HG03342 (cell line): ENCODE measurements at regions not wholly inside any gene's neighbourhood (a gene's known extent, or its start where the extent isn't known, plus 50 kb on each side); places are given as distances from the start of the nearest gene placed in this dataset.

Experiments
- ATAC-seq: cut with Tn5 transposase; IDR thresholded peaks from one replicate; pipeline ENCODE4 v1.9.1; 2021; ENCODE audit warnings: mild to moderate bottlenecking, moderate library complexity; ENCODE audit not compliant: unreplicated experiment

- no peak for ATAC-seq
Measured at GRCh38 chr7:24469118-24469517, 104.1 kb upstream of the PALS2 start.

GRCh38 chr7:24472093-24472492, 101.2 kb upstream of the PALS2 start:
- no peak for ATAC-seq

- no peak for ATAC-seq
Measured at GRCh38 chr7:24475166-24475961, 97.9 kb upstream of the PALS2 start.

GRCh38 chr7:24476227-24476626, 97.0 kb upstream of the PALS2 start:
- no peak for ATAC-seq

- no peak for ATAC-seq
Measured at GRCh38 chr7:24477398-24478136, 95.7 kb upstream of the PALS2 start.

- no peak for ATAC-seq
Measured at GRCh38 chr7:24478137-24478655, 95.1 kb upstream of the PALS2 start.

- no peak for ATAC-seq
Measured at GRCh38 chr7:24480501-24480900, 92.8 kb upstream of the PALS2 start.

- ATAC-seq, result no peak
Measured at GRCh38 chr7:24483804-24484203, 89.4 kb upstream of the PALS2 start.

- no peak for ATAC-seq
Measured at GRCh38 chr7:24492576-24492975, 80.7 kb upstream of the PALS2 start.

- no peak for ATAC-seq
Measured at GRCh38 chr7:24494832-24495231, 78.4 kb upstream of the PALS2 start.

GRCh38 chr7:24496036-24496435, 77.2 kb upstream of the PALS2 start:
- no peak for ATAC-seq

- ATAC-seq, result no peak
Measured at GRCh38 chr7:24498439-24498838, 74.8 kb upstream of the PALS2 start.

GRCh38 chr7:24499871-24500270, 73.4 kb upstream of the PALS2 start:
- ATAC-seq, result no peak

GRCh38 chr7:24500599-24500998, 72.7 kb upstream of the PALS2 start:
- no peak for ATAC-seq

GRCh38 chr7:24501009-24501408, 72.2 kb upstream of the PALS2 start:
- ATAC-seq, result no peak

- ATAC-seq, result no peak
Measured at GRCh38 chr7:24501443-24502134, 71.7 kb upstream of the PALS2 start.

- ATAC-seq, result no peak
Measured at GRCh38 chr7:24502135-24502488, 71.1 kb upstream of the PALS2 start.

GRCh38 chr7:24503506-24503905, 69.7 kb upstream of the PALS2 start:
- no peak for ATAC-seq

GRCh38 chr7:24504040-24504439, 69.2 kb upstream of the PALS2 start:
- no peak for ATAC-seq

- no peak for ATAC-seq
Measured at GRCh38 chr7:24504836-24505235, 68.4 kb upstream of the PALS2 start.

GRCh38 chr7:24505968-24506367, 67.3 kb upstream of the PALS2 start:
- ATAC-seq, result no peak

GRCh38 chr7:24508316-24508715, 64.9 kb upstream of the PALS2 start:
- no peak for ATAC-seq
